Thymus (tissue), 11 donors: ENCODE measurements at regions not wholly inside any gene's neighbourhood (a gene's known extent, or its start where the extent isn't known, plus 50 kb on each side); places are given as distances from the start of the nearest gene placed in this dataset.

Experiments
- DNase-seq, 9 donors: peaks; one replicate each; pipeline ENCODE4 v3.0.0-alpha.2; 2013; ENCODE audit warnings: low spot score in 9 of 9, low read depth in 6 of 9, missing footprints in 1 of 9
- H3K27ac ChIP-seq, 2 donors: one replicate each; pipeline ENCODE4 v1.5.1; 2013; ENCODE audit warnings: control low read depth in 1 of 2, low read depth in 1 of 2, low read length in 1 of 2, mild to moderate bottlenecking in 1 of 2, moderate library complexity in 1 of 2
- H3K27me3 ChIP-seq, 2 donors: one replicate each; pipeline ENCODE4 v1.5.1; 2013; ENCODE audit warnings: low read length in 1 of 2; ENCODE audit not compliant: control insufficient read depth in 2 of 2, insufficient read depth in 1 of 2
- H3K36me3 ChIP-seq, 2 donors: one replicate each; pipeline ENCODE4 v1.5.1; 2013; ENCODE audit warnings: low read length in 1 of 2, mild to moderate bottlenecking in 1 of 2, moderate library complexity in 1 of 2; ENCODE audit not compliant: control insufficient read depth in 2 of 2, insufficient read depth in 2 of 2
- H3K4me1 ChIP-seq, 2 donors: one replicate each; pipeline ENCODE4 v1.5.1; 2013; ENCODE audit warnings: low read length in 2 of 2; ENCODE audit not compliant: control insufficient read depth in 2 of 2, insufficient read depth in 2 of 2
- H3K4me3 ChIP-seq, 2 donors: one replicate each; pipeline ENCODE4 v1.5.1; 2013; ENCODE audit warnings: low read length in 2 of 2, control low read depth in 1 of 2, mild to moderate bottlenecking in 1 of 2
- H3K9me3 ChIP-seq, 2 donors: one replicate each; pipeline ENCODE4 v1.5.1; 2013; ENCODE audit warnings: low read length in 1 of 2, mild to moderate bottlenecking in 1 of 2; ENCODE audit not compliant: control insufficient read depth in 2 of 2, insufficient read depth in 1 of 2
- WGBS: extraction: QIAGEN DNeasy Blood & Tissue Kit; methylation state at CpG from one replicate; pipeline ENCODE4 v1.1.7; 2013; 5-methylcytosine and 5-hydroxymethylcytosine counted together
- donor health status: healthy.

- Histone ChIP-seq H3K4me3 (no peak overlapping the region), H3K36me3 (no peaks in the 10 kb centered on the region), H3K9me3 (no peaks in the 10 kb centered on the region), H3K4me1 (no peaks in the 10 kb centered on the region), H3K27ac (no peak overlapping the region), H3K27me3 (no peaks in the 10 kb centered on the region)
- DNase-seq: no peak
- WGBS: 73% methylated on average over 4 of the region's 4 CpGs
These were observed 489.0 kb downstream of the SNAPC1 start for GRCh38 chr14:62251237-62251636.

- no peaks in the 10 kb centered on the region for H3K27me3 ChIP-seq
- no peaks in the 10 kb centered on the region for H3K9me3 ChIP-seq
- 94% methylated on average over 1 of the region's 1 CpG for WGBS
- no peak for DNase-seq
- no peak overlapping the region for H3K4me3 ChIP-seq
- H3K36me3 ChIP-seq: no peaks in the 10 kb centered on the region
- no peak overlapping the region for H3K27ac ChIP-seq
- H3K4me1 ChIP-seq: no peaks in the 10 kb centered on the region
These were observed 491.0 kb downstream of the SNAPC1 start for GRCh38 chr14:62253171-62253570.

- H3K36me3 ChIP-seq: no peaks in the 10 kb centered on the region
- no peaks in the 10 kb centered on the region for H3K27me3 ChIP-seq
- no peaks in the 10 kb centered on the region for H3K9me3 ChIP-seq
- no peaks in the 10 kb centered on the region for H3K4me1 ChIP-seq
- H3K4me3 ChIP-seq: no peak overlapping the region
- WGBS: over 99% methylated on average over 2 of the region's 2 CpGs
- DNase-seq: no peak
- no peak overlapping the region for H3K27ac ChIP-seq
These were observed 491.7 kb downstream of the SNAPC1 start for GRCh38 chr14:62253911-62254310.

GRCh38 chr14:62269204-62269603 is 507.0 kb downstream of the SNAPC1 start:
- WGBS: 94% methylated on average over 6 of the region's 6 CpGs
- no peaks in the 10 kb centered on the region for H3K4me1 ChIP-seq
- H3K9me3 ChIP-seq: no peaks in the 10 kb centered on the region
- H3K27ac ChIP-seq: no peak overlapping the region
- no peaks in the 10 kb centered on the region for H3K36me3 ChIP-seq
- DNase-seq: no peak
- H3K27me3 ChIP-seq: no peaks in the 10 kb centered on the region
- H3K4me3 ChIP-seq: no peak overlapping the region

- Histone ChIP-seq H3K9me3 (no peaks in the 10 kb centered on the region), H3K4me3 (no peak overlapping the region), H3K27me3 (no peaks in the 10 kb centered on the region), H3K27ac (no peak overlapping the region), H3K36me3 (no peaks in the 10 kb centered on the region), H3K4me1 (no peaks in the 10 kb centered on the region)
- DNase-seq: no peak
- 97% methylated on average over 1 of the region's 1 CpG for WGBS
These were observed 508.0 kb downstream of the SNAPC1 start for GRCh38 chr14:62270236-62270635.

GRCh38 chr14:62280366-62280765 is 518.1 kb downstream of the SNAPC1 start:
- H3K9me3 ChIP-seq: no peaks in the 10 kb centered on the region
- H3K4me1 ChIP-seq: no peaks in the 10 kb centered on the region
- no peaks in the 10 kb centered on the region for H3K27me3 ChIP-seq
- no peaks in the 10 kb centered on the region for H3K36me3 ChIP-seq
- H3K27ac ChIP-seq: no peak overlapping the region
- no peak overlapping the region for H3K4me3 ChIP-seq
- DNase-seq: no peak

GRCh38 chr14:62283837-62284236 is 521.6 kb downstream of the SNAPC1 start:
- DNase-seq: no peak
- Histone ChIP-seq H3K4me3 (no peak overlapping the region), H3K27me3 (no peaks in the 10 kb centered on the region), H3K36me3 (no peaks in the 10 kb centered on the region), H3K4me1 (no peaks in the 10 kb centered on the region), H3K27ac (no peak overlapping the region), H3K9me3 (no peaks in the 10 kb centered on the region)
- WGBS: 97% methylated on average over 4 of the region's 4 CpGs

- Histone ChIP-seq H3K27me3 (no peaks in the 10 kb centered on the region), H3K9me3 (no peaks in the 10 kb centered on the region), H3K36me3 (no peaks in the 10 kb centered on the region), H3K27ac (no peak overlapping the region), H3K4me3 (no peak overlapping the region), H3K4me1 (no peaks in the 10 kb centered on the region)
- no peak for DNase-seq
- 82% methylated on average over 3 of the region's 3 CpGs for WGBS
These were observed 527.3 kb downstream of the SNAPC1 start for GRCh38 chr14:62289471-62289870.

GRCh38 chr14:62301080-62301479 is 538.9 kb downstream of the SNAPC1 start:
- 90% methylated on average over 1 of the region's 1 CpG for WGBS
- H3K27ac ChIP-seq: no peak overlapping the region
- H3K9me3 ChIP-seq: no peaks in the 10 kb centered on the region
- no peak overlapping the region for H3K4me3 ChIP-seq
- no peaks in the 10 kb centered on the region for H3K36me3 ChIP-seq
- DNase-seq: peak in 1 of 9 donors; percentile 4
- no peaks in the 10 kb centered on the region for H3K27me3 ChIP-seq
- no peaks in the 10 kb centered on the region for H3K4me1 ChIP-seq

- DNase-seq: no peak
- H3K4me1 ChIP-seq: no peaks in the 10 kb centered on the region
- H3K36me3 ChIP-seq: no peaks in the 10 kb centered on the region
- no peaks in the 10 kb centered on the region for H3K27me3 ChIP-seq
- H3K27ac ChIP-seq: no peak overlapping the region
- no peaks in the 10 kb centered on the region for H3K9me3 ChIP-seq
- H3K4me3 ChIP-seq: no peak overlapping the region
- 88% methylated on average over 1 of the region's 1 CpG for WGBS
These were observed 539.7 kb downstream of the SNAPC1 start for GRCh38 chr14:62301911-62302310.
